ENCODE measurements at regions not wholly inside any gene's neighbourhood (a gene's known extent, or its start where the extent isn't known, plus 50 kb on each side); places are given as distances from the start of the nearest gene placed in this dataset.

GRCh38 chr5:168216989-168217388, 74.5 kb upstream of the WWC1 start:
- in situ Hi-C loops (cut with HindIII; ENCODE audit: low sequenced_read_pairs): loop anchor here (25.0 kb wide), 1 partner anchor 630 kb away; no protein-coding TSS in a partner anchor
- TF ChIP-seq, protein P1, sequence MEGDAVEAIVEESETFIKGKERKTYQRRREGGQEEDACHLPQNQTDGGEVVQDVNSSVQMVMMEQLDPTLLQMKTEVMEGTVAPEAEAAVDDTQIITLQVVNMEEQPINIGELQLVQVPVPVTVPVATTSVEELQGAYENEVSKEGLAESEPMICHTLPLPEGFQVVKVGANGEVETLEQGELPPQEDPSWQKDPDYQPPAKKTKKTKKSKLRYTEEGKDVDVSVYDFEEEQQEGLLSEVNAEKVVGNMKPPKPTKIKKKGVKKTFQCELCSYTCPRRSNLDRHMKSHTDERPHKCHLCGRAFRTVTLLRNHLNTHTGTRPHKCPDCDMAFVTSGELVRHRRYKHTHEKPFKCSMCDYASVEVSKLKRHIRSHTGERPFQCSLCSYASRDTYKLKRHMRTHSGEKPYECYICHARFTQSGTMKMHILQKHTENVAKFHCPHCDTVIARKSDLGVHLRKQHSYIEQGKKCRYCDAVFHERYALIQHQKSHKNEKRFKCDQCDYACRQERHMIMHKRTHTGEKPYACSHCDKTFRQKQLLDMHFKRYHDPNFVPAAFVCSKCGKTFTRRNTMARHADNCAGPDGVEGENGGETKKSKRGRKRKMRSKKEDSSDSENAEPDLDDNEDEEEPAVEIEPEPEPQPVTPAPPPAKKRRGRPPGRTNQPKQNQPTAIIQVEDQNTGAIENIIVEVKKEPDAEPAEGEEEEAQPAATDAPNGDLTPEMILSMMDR (IDR thresholded peaks at IDR 0.05; ENCODE audit: low read depth, low read length, missing control alignments): no peak
- no peak for DNase-seq (ENCODE audit: low read depth)
- no peak overlapping the region for H3K4me3 ChIP-seq (ENCODE audit: low read depth, low read length)

DNA sequence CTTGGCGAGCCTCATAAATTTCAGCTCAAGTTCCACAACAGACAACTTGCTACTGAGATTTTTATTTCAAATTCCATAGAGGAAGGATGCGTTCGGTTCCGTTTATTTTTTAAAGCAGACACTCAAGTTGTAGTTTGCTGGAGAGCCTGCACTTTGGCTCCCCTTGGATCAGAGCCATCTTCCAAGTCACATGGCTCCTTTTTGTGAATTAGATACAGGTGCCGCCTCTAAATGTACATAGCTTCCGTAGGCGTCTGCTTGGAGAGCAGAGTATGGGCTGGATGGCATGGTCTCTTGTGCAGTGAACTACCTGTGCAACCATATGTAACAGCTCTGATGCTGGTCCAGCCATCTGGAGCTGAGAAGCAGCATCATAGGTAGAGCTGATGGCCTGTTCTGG, 73.9 kb upstream of the WWC1 start:
- TF ChIP-seq, protein P1 (IDR thresholded peaks at IDR 0.05; ENCODE audit: low read depth, low read length, missing control alignments): no peak
- no peak overlapping the region for H3K4me3 ChIP-seq (ENCODE audit: low read depth, low read length)
- in situ Hi-C loops (cut with HindIII; ENCODE audit: low sequenced_read_pairs): loop anchor here (25.0 kb wide), 1 partner anchor 630 kb away; no protein-coding TSS in a partner anchor
- no peak for DNase-seq (ENCODE audit: low read depth)

DNA sequence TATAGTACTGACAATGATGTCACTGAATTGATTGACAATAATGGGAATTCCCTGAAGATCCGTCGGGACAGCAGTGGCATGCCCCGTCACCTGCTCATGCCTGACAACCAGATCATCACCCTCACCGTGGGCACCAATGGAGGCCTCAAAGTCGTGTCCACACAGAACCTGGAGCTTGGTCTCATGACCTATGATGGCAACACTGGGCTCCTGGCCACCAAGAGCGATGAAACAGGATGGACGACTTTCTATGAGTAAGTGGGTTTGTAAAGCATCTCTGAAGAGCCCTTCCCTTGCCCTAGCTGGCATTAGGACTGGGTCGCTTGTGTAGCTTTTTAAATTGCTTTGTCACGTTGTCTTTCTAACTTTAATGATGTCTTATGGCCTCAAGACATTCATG, 72.7 kb upstream of the WWC1 start:
- in situ Hi-C loops (cut with HindIII; ENCODE audit: low sequenced_read_pairs): loop anchor here (25.0 kb wide), 1 partner anchor 631 kb away; no protein-coding TSS in a partner anchor
- no peak overlapping the region for H3K4me3 ChIP-seq (ENCODE audit: low read depth, low read length)
- TF ChIP-seq, protein P1 (IDR thresholded peaks at IDR 0.05; ENCODE audit: low read depth, low read length, missing control alignments): no peak
- no peak for DNase-seq (ENCODE audit: low read depth)

- no peak overlapping the region for H3K4me3 ChIP-seq (ENCODE audit: low read depth, low read length)
- DNase-seq (ENCODE audit: low read depth): peak; percentile 67
- TF ChIP-seq, protein P1 (IDR thresholded peaks at IDR 0.05; ENCODE audit: low read depth, low read length, missing control alignments): peak; percentile 77
- in situ Hi-C loops (cut with HindIII; ENCODE audit: low sequenced_read_pairs): loop anchor here (25.0 kb wide), 1 partner anchor 632 kb away; no protein-coding TSS in a partner anchor
Observed at GRCh38 chr5:168219515-168220410, 71.7 kb upstream of the WWC1 start.

DNA sequence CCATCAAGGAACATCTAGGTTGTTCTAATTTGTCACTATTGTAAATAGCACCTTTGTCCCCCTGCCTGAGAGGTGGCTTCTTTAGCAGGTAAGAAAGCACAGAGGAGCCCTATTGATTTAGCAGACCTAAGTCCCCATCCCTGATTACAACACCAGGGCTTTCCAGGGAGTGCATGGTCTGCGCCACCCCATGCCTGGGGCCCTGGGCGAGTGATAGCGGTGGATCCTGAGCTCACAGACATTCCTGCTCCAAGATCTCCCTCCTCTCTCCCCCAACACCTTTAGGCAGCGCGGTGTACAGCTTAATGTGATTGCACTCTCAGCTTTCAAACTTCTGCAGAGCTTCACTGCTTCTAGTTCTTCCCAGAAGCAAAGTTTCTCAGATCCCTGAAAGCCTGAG, 67.4 kb upstream of the WWC1 start:
- TF ChIP-seq, protein P1 (IDR thresholded peaks at IDR 0.05; ENCODE audit: low read depth, low read length, missing control alignments): no peak
- no peak for DNase-seq (ENCODE audit: low read depth)
- in situ Hi-C loops (cut with HindIII; ENCODE audit: low sequenced_read_pairs): loop anchor here (25.0 kb wide), 1 partner anchor 637 kb away; no protein-coding TSS in a partner anchor

DNA sequence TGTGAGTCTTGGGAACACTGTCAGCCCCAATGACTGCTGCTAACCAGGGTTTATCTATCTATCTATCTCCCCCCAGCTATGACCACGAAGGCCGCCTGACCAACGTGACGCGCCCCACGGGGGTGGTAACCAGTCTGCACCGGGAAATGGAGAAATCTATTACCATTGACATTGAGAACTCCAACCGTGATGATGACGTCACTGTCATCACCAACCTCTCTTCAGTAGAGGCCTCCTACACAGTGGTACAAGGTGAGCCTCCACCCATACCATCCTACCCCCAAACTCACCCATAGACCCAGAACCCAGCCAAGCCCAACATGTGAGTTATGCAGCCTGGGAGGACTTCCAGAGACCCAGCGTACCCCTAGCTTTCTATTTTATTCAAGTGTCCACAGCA, 65.4 kb upstream of the WWC1 start:
- no peak overlapping the region for H3K4me3 ChIP-seq (ENCODE audit: low read depth, low read length)
- TF ChIP-seq, protein P1 (IDR thresholded peaks at IDR 0.05; ENCODE audit: low read depth, low read length, missing control alignments): no peak
- in situ Hi-C loops (cut with HindIII; ENCODE audit: low sequenced_read_pairs): no loop called here
- DNase-seq (ENCODE audit: low read depth): no peak

More for the DNA sequence above, 67.4 kb upstream of the WWC1 start:
- no peak overlapping the region for H3K4me3 ChIP-seq (ENCODE audit: low read depth, low read length)

Measured in astrocyte of the cerebellum (primary cell).